Prostate gland (tissue), 2 donors: ENCODE measurements at regions not wholly inside any gene's neighbourhood (a gene's known extent, or its start where the extent isn't known, plus 50 kb on each side); places are given as distances from the start of the nearest gene placed in this dataset.

Experiments used
- DNase-seq: peaks from one replicate; pipeline ENCODE4 v3.0.0-alpha.2; 2019; ENCODE audit warnings: low spot score
- H3K27ac ChIP-seq, 2 donors: fragments of 200-600 bp; sonication (generic); 2 replicates each; pipeline ENCODE4 v1.5.1; 2017 to 2019
- H3K27me3 ChIP-seq: fragments of 200-600 bp; sonication (generic); replicated peaks from 2 replicates; pipeline ENCODE4 v1.5.1; 2019; ENCODE audit not compliant: insufficient read depth
- H3K36me3 ChIP-seq, 2 donors: fragments of 200-600 bp; sonication (generic); 1 replicate in 1 of 2; 2 replicates in 1 of 2; pipeline versions ENCODE4 v1.5.1 to v1.8.1; 2017 to 2019
- H3K4me1 ChIP-seq: fragments of 200-600 bp; sonication (generic); replicated peaks from 2 replicates; pipeline ENCODE4 v1.5.1; 2019
- H3K4me3 ChIP-seq, 2 donors: fragments of 200-600 bp; sonication (generic); 2 replicates each; pipeline ENCODE4 v1.5.1; 2017 to 2019
- H3K9me3 ChIP-seq: fragments of 200-600 bp; sonication (generic); 2 replicates; pipeline ENCODE4 v1.5.1; 2017
- POLR2A ChIP-seq: fragments of 450-650 bp; IDR thresholded peaks from one replicate; pipeline ENCODE4 v1.6.1; 2016; ENCODE audit warnings: antibody characterized with exemption, mild to moderate bottlenecking
- POLR2AphosphoS5 ChIP-seq: sonication (generic); formaldehyde crosslinking; IDR thresholded peaks from one replicate; pipeline ENCODE4 v1.6.1; 2017; ENCODE audit warnings: antibody characterized with exemption
- WGBS: methylation state at CpG from one replicate; pipeline ENCODE4 v1.1.5; 2018; 5-methylcytosine and 5-hydroxymethylcytosine counted together
- intact Hi-C: fragments of 100-400 bp; cut with DNase I; formaldehyde crosslinking; loops from one replicate; pipeline ENCODE4 v1.14.2; 2022
- TF ChIP-seq, protein P1 (sequence below), 4 experiments: fragments of 200-600 bp in 2 of 4; fragments of 450-650 bp in 2 of 4; sonication (generic) in 2 of 4; IDR thresholded peaks; 1 replicate in 3 of 4; 2 replicates in 1 of 4; pipeline ENCODE4 v1.5.1; 2016 to 2019; ENCODE audit warnings: antibody characterized with exemption in 4 of 4, mild to moderate bottlenecking in 2 of 4, moderate library complexity in 2 of 4

DNA sequence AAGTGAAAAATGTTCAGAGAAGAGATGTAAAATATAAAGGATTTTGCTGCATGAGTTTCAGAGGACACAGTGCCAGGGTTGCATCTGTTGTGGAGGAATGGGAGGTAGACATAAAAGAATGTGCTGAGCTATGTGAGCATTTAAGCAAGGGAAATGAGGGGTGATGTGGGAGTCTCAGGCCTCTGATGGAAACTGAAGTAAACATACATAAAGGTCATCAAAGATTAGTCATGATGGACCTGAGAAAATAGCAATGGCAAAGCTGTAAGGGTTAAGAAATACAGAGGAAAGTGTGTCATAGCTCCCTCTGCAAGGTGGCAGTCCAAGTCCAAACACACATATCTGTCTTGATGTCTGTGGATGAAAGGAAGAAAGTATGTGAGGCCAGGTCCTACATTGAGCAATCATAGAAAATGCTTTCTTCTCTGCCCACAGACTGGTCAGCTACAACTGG, 306.6 kb upstream of the ECI2 start:
- no peak for DNase-seq
- H3K4me1 ChIP-seq = no peaks in the 10 kb centered on the region
- TF ChIP-seq, protein P1, sequence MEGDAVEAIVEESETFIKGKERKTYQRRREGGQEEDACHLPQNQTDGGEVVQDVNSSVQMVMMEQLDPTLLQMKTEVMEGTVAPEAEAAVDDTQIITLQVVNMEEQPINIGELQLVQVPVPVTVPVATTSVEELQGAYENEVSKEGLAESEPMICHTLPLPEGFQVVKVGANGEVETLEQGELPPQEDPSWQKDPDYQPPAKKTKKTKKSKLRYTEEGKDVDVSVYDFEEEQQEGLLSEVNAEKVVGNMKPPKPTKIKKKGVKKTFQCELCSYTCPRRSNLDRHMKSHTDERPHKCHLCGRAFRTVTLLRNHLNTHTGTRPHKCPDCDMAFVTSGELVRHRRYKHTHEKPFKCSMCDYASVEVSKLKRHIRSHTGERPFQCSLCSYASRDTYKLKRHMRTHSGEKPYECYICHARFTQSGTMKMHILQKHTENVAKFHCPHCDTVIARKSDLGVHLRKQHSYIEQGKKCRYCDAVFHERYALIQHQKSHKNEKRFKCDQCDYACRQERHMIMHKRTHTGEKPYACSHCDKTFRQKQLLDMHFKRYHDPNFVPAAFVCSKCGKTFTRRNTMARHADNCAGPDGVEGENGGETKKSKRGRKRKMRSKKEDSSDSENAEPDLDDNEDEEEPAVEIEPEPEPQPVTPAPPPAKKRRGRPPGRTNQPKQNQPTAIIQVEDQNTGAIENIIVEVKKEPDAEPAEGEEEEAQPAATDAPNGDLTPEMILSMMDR (IDR thresholded peaks at IDR 0.05) = no peak
- no peak for TF ChIP-seq POLR2A
- TF ChIP-seq POLR2AphosphoS5 = no peak
- H3K9me3 ChIP-seq = no peaks in the 10 kb centered on the region
- intact Hi-C loops = no loop called here
- H3K27ac ChIP-seq = no peak overlapping the region
- no peaks in the 10 kb centered on the region for H3K27me3 ChIP-seq
- no peaks in the 10 kb centered on the region for H3K36me3 ChIP-seq
- H3K4me3 ChIP-seq = no peak overlapping the region

DNA sequence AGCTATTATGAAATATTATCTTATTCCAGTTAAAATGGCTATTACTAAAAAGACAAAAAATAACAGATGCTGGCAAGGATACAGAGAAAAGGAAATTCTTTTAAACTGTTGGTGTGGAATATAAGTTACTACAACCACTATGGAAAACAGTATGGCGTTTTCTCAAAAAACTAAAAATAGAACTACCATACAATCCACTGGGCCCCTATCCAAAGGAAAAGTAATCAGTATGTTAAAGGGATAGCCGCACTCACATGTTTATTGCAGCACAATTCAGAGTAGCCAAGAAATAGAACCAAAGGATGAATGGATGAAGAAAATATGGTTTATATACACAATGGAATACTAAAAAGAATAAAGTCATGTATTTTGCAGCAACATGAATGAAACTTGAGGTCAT, 303.8 kb upstream of the ECI2 start:
- 79% methylated on average over 2 of the region's 2 CpGs for WGBS
- no peak for TF ChIP-seq POLR2A
- no peak for TF ChIP-seq POLR2AphosphoS5
- TF ChIP-seq, protein P1 (IDR thresholded peaks at IDR 0.05) = no peak
- no peak for DNase-seq

DNA sequence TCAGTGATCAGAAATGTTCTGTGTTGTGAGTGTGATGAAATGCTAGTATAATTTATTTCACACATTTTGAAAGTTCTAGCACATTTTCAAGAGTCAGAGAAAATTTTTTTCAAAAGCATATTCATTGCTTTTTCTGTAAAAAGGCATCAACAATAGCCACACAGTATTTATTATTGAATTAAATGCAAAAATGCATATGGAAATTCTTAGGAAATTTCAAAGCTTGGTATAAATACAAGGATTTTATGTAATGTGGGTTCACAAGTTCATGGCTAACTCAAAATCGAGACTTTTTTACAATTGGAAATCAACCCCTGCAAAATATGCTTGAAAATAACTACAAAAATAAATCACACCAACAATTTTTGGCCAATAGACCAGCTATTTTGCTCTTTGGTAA, 302.0 kb upstream of the ECI2 start:
- TF ChIP-seq, protein P1 (IDR thresholded peaks at IDR 0.05) = no peak
- TF ChIP-seq POLR2A (no peak), POLR2AphosphoS5 (no peak)
- 85% methylated on average over 1 of the region's 1 CpG for WGBS
- no peak overlapping the region for H3K27ac ChIP-seq
- no peak for DNase-seq
- no peaks in the 10 kb centered on the region for H3K36me3 ChIP-seq
- no peaks in the 10 kb centered on the region for H3K27me3 ChIP-seq
- no peaks in the 10 kb centered on the region for H3K4me1 ChIP-seq
- intact Hi-C loops = no loop called here
- H3K9me3 ChIP-seq = no peaks in the 10 kb centered on the region
- no peak overlapping the region for H3K4me3 ChIP-seq

More for the DNA sequence above, 303.8 kb upstream of the ECI2 start:
- Histone ChIP-seq H3K9me3 (no peaks in the 10 kb centered on the region), H3K27ac (no peak overlapping the region), H3K27me3 (no peaks in the 10 kb centered on the region), H3K36me3 (no peaks in the 10 kb centered on the region), H3K4me1 (no peaks in the 10 kb centered on the region), H3K4me3 (no peak overlapping the region)
- intact Hi-C loops = no loop called here

DNA sequence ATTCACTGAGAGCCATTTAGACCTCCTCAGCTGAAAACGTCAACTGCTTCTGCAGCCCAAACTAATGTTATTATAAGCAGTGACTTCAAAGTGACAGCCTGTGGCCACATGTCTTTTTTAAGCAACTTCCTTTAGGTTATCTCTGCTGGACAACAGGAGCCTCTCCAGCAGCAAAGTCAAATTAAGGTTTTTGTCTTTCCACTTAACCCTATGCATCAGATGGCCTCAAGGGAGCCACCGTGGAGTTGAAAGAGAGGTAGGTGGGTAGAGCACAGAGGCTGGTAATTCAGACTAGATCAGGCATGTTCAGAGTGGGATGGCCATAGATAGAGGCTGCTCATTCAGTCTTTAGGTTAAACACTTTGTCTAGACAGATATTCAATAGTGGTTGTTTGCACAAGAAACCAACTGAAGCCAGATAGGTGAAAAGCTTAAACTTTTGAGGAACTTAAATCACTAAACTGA, 300.6 kb upstream of the ECI2 start:
- H3K36me3 ChIP-seq = no peaks in the 10 kb centered on the region
- 23% methylated on average over 2 of the region's 2 CpGs for WGBS
- intact Hi-C loops = no loop called here
- TF ChIP-seq POLR2AphosphoS5 = no peak
- no peak for TF ChIP-seq POLR2A
- TF ChIP-seq, protein P1 (IDR thresholded peaks at IDR 0.05) = no peak
- no peaks in the 10 kb centered on the region for H3K9me3 ChIP-seq
- no peak for DNase-seq
- no peaks in the 10 kb centered on the region for H3K27me3 ChIP-seq
- H3K4me1 ChIP-seq = no peaks in the 10 kb centered on the region
- H3K4me3 ChIP-seq = no peak overlapping the region
- no peak overlapping the region for H3K27ac ChIP-seq

DNA sequence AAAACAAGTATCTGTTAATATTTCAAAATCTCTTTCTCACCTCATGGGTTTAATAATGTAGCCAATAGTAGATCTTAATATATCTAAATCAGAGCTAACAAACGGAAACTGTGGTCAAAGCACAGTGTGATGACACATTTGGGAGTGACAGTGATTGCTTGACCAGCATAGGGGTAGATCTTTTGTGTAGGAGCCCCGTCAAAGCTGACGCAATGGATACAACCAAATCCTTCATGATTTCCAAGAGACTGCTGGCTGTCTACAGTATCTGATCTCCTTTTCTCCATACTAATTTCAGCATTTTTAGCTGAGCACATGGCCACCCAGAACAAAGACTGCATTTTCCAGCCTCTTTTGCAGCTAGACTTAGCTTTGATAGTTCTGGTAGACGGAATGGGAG, 299.3 kb upstream of the ECI2 start:
- Histone ChIP-seq H3K36me3 (no peaks in the 10 kb centered on the region), H3K27me3 (no peaks in the 10 kb centered on the region), H3K27ac (no peak overlapping the region), H3K4me1 (no peaks in the 10 kb centered on the region), H3K4me3 (no peak overlapping the region), H3K9me3 (no peaks in the 10 kb centered on the region)
- 91% methylated on average over 4 of the region's 4 CpGs for WGBS
- no peak for DNase-seq
- TF ChIP-seq, protein P1 (IDR thresholded peaks at IDR 0.05) = no peak
- TF ChIP-seq POLR2AphosphoS5 (no peak), POLR2A (no peak)
- intact Hi-C loops = no loop called here
